Chondrocyte (in vitro differentiated cells): ENCODE measurements at regions not wholly inside any gene's neighbourhood (a gene's known extent, or its start where the extent isn't known, plus 50 kb on each side); places are given as distances from the start of the nearest gene placed in this dataset.

ENCODE experiments used
- DNase-seq: peaks from one replicate; pipeline ENCODE4 v3.0.0; 2021; ENCODE audit warnings: mixed read lengths, low spot score
- H3K27ac Mint-ChIP-seq: one replicate; pipeline ENCODE4 v1.8.0; 2021; ENCODE audit warnings: mild to moderate bottlenecking, moderate library complexity, mixed read lengths; ENCODE audit not compliant: unreplicated experiment
- H3K27me3 Mint-ChIP-seq: 2 replicates; pipeline ENCODE4 v1.8.0; 2021; ENCODE audit warnings: low read depth, mixed read lengths
- H3K36me3 Mint-ChIP-seq: 2 replicates; pipeline ENCODE4 v1.8.0; 2021; ENCODE audit warnings: low read depth, mixed read lengths
- H3K4me1 Mint-ChIP-seq: 2 replicates; pipeline ENCODE4 v1.8.0; 2021; ENCODE audit warnings: low read depth, mild to moderate bottlenecking, mixed read lengths
- H3K4me3 Mint-ChIP-seq: one replicate; pipeline ENCODE4 v1.8.0; 2021; ENCODE audit warnings: mild to moderate bottlenecking, moderate library complexity, mixed read lengths; ENCODE audit not compliant: unreplicated experiment
- H3K9me3 Mint-ChIP-seq: 2 replicates; pipeline ENCODE4 v1.8.0; 2021; ENCODE audit warnings: low read depth, mixed read lengths
- TF ChIP-seq, protein P1 (sequence below): fragments of 200-600 bp; sonication (generic); IDR thresholded peaks from 2 replicates; pipeline ENCODE4 v1.5.0; 2021; ENCODE audit warnings: antibody characterized with exemption, mild to moderate bottlenecking, moderate library complexity

DNA sequence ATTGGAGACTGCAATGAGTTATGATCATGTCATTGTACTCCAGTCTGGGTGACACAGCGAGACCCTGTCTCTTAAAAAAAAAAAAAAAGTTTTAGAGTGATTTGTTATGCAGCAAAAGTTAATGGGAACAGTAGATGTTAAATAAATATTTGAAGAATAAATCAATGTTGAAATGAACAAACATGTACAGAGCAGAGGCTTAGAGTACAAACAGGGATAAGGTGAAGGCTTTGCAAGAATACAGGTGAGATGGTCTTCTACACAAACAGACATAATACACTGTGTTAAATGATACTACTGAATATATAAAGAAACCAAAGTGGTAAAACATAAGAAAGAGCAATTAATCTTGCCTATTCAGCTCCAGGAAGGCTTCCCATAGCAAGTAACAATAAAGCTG, 265.4 kb downstream of the CNTN3 start:
- no peak for DNase-seq
- Mint-ChIP-seq H3K27ac (no peak overlapping the region), H3K36me3 (no peaks in the 10 kb centered on the region), H3K27me3 (no peaks in the 10 kb centered on the region), H3K9me3 (no peaks in the 10 kb centered on the region), H3K4me3 (no peak overlapping the region), H3K4me1 (no peaks in the 10 kb centered on the region)
- TF ChIP-seq, protein P1, sequence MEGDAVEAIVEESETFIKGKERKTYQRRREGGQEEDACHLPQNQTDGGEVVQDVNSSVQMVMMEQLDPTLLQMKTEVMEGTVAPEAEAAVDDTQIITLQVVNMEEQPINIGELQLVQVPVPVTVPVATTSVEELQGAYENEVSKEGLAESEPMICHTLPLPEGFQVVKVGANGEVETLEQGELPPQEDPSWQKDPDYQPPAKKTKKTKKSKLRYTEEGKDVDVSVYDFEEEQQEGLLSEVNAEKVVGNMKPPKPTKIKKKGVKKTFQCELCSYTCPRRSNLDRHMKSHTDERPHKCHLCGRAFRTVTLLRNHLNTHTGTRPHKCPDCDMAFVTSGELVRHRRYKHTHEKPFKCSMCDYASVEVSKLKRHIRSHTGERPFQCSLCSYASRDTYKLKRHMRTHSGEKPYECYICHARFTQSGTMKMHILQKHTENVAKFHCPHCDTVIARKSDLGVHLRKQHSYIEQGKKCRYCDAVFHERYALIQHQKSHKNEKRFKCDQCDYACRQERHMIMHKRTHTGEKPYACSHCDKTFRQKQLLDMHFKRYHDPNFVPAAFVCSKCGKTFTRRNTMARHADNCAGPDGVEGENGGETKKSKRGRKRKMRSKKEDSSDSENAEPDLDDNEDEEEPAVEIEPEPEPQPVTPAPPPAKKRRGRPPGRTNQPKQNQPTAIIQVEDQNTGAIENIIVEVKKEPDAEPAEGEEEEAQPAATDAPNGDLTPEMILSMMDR = no peak

DNA sequence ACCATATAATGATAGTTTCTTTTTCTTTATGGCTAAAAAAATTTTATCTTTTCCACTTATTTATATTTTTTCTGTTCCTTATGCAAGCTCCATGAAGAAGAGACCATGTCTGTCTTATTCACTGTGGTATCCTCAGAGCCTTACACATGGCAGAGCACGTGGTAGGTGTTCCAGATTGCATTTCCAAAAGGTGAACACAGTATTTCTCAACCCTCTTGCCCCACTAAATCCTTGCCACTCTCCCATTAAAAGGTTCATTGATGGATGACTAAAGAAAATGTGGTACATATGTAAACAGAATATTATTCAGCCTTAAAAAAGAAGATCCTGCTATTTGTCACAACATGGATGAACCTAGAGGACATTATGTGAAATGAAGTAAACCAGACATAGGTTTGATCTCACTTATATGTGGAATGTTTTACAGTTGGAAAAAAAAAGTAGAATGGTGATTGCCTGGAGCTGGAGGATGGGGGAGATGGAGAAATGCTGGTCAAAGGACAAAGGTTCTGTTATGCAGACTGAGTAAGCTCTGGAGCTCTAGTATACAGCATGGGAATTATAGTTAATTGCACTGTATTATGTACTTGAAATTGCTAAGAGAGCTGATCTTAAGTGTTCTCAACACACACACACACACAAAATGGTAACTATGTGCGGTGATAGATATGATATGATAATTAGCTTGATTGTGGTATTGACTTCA, 266.7 kb downstream of the CNTN3 start:
- Mint-ChIP-seq H3K36me3 (no peaks in the 10 kb centered on the region), H3K27ac (no peak overlapping the region), H3K4me3 (no peak overlapping the region), H3K9me3 (no peaks in the 10 kb centered on the region), H3K27me3 (no peaks in the 10 kb centered on the region), H3K4me1 (no peaks in the 10 kb centered on the region)
- TF ChIP-seq, protein P1 = no peak
- no peak for DNase-seq

DNA sequence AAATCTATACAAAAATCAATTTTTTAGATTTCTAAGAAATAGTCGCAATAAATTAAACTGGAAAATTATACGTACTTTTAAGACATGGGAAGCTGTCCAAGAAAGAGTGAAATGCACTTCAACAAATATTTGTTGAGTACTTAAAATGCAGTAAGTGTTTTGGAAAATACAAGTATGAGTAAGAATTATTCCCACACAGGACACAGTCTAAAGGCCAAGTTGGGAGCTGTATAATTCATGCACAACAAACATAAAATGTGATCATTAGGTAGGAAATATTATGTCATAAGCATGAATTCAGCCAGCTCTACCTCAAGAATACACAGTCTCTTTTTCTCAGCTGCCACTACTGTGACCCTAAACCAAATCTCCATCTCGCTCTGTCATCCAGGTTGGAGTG, 267.6 kb downstream of the CNTN3 start:
- H3K4me3 Mint-ChIP-seq = no peak overlapping the region
- TF ChIP-seq, protein P1 = no peak
- H3K27ac Mint-ChIP-seq = no peak overlapping the region
- no peaks in the 10 kb centered on the region for H3K9me3 Mint-ChIP-seq
- H3K4me1 Mint-ChIP-seq = no peaks in the 10 kb centered on the region
- H3K36me3 Mint-ChIP-seq = no peaks in the 10 kb centered on the region
- no peaks in the 10 kb centered on the region for H3K27me3 Mint-ChIP-seq
- no peak for DNase-seq

DNA sequence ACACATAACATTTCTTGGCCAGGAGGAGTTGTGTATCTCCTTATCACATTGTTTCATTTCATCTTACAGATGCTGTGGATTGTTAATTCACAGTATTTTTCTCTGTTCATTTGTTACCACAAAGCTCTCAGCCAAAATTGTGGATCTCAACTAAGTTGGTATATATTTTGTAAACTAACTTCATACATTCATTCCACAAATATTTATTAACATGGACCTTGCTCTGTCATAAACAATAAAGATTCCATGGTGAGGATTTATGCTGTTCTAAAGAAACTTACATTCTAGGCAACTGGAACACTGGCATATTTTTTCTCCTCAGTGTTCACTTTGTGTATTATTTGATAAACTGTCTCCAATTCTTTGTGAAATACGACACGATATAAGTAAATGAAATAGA, 268.8 kb downstream of the CNTN3 start:
- no peak for DNase-seq
- Mint-ChIP-seq H3K27ac (no peak overlapping the region), H3K27me3 (no peaks in the 10 kb centered on the region), H3K36me3 (no peaks in the 10 kb centered on the region), H3K9me3 (no peaks in the 10 kb centered on the region), H3K4me1 (no peaks in the 10 kb centered on the region), H3K4me3 (no peak overlapping the region)
- TF ChIP-seq, protein P1 = no peak

DNA sequence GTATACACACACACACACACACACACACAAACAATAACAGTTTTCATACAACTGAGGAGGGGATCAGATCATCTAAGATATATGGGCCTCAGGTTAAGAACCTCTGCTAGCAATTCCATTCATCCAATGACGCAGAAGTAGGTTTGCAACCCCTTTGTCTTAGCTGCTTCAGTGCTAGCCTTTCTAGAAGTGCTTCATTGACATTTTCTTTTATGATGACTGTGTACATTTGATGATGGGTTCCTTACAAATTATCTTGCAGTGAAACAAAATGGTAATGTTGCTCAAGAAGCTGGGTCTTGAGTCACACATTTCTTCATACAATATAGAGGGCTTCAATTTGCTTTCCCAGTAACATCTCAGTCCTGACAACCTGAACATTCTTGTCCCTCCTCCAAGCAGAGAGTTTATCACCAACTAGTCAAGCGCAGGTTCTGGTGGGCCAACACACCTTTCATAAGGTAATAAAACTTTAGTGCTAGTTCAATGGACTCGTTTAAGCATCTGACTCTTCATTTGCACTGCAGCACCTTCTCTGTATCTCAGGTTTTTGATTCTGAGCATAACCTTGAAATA, 269.5 kb downstream of the CNTN3 start:
- H3K4me3 Mint-ChIP-seq = no peak overlapping the region

More for the DNA sequence above, 269.5 kb downstream of the CNTN3 start:
- no peaks in the 10 kb centered on the region for H3K4me1 Mint-ChIP-seq
- no peaks in the 10 kb centered on the region for H3K36me3 Mint-ChIP-seq
- TF ChIP-seq, protein P1 = no peak
- no peaks in the 10 kb centered on the region for H3K9me3 Mint-ChIP-seq
- peaks cover 2% of the 10 kb centered on the region for H3K27me3 Mint-ChIP-seq
- no peak for DNase-seq
- H3K27ac Mint-ChIP-seq = no peak overlapping the region
